Activated naive CD4-positive, alpha-beta T cell treated with anti-CD3 and anti-CD28 coated beads, Interleukin-2, amount 50 U/mL, for 24 hours (primary cell): ENCODE measurements at regions not wholly inside any gene's neighbourhood (a gene's known extent, or its start where the extent isn't known, plus 50 kb on each side); places are given as distances from the start of the nearest gene placed in this dataset.

ENCODE experiments used
- H3K27ac Mint-ChIP-seq: one replicate; pipeline ENCODE4 v1.8.0; 2021; ENCODE audit warnings: mild to moderate bottlenecking, mixed read lengths
- H3K27me3 Mint-ChIP-seq: one replicate; pipeline ENCODE4 v1.8.0; 2021; ENCODE audit warnings: mixed read lengths
- H3K36me3 Mint-ChIP-seq: one replicate; pipeline ENCODE4 v1.8.0; 2021; ENCODE audit warnings: mixed read lengths
- H3K4me1 Mint-ChIP-seq: one replicate; pipeline ENCODE4 v1.8.0; 2021; ENCODE audit warnings: mixed read lengths
- H3K4me3 Mint-ChIP-seq: one replicate; pipeline ENCODE4 v1.8.0; 2021; ENCODE audit warnings: mild to moderate bottlenecking, mixed read lengths
- H3K9me3 Mint-ChIP-seq: one replicate; pipeline ENCODE4 v1.8.0; 2021; ENCODE audit warnings: mixed read lengths

GRCh38 chr6:28643017-28643740 lies 117.5 kb downstream of the GPX5 start:
- Mint-ChIP-seq H3K27ac (peak overlapping the region; percentile 82), H3K9me3 (no peaks in the 10 kb centered on the region), H3K36me3 (no peaks in the 10 kb centered on the region), H3K4me3 (no peak overlapping the region), H3K4me1 (peaks cover 1% of the 10 kb centered on the region), H3K27me3 (peaks cover 43% of the 10 kb centered on the region)

- H3K4me1 Mint-ChIP-seq: peaks cover 11% of the 10 kb centered on the region
- H3K27ac Mint-ChIP-seq: no peak overlapping the region
- H3K4me3 Mint-ChIP-seq: no peak overlapping the region
- peaks cover 46% of the 10 kb centered on the region for H3K27me3 Mint-ChIP-seq
- H3K9me3 Mint-ChIP-seq: no peaks in the 10 kb centered on the region
- H3K36me3 Mint-ChIP-seq: no peaks in the 10 kb centered on the region
Observed at GRCh38 chr6:28646650-28647049, 121.0 kb downstream of the GPX5 start.

GRCh38 chr6:28648035-28648877 lies 122.6 kb downstream of the GPX5 start:
- no peaks in the 10 kb centered on the region for H3K36me3 Mint-ChIP-seq
- H3K27ac Mint-ChIP-seq: peak overlapping the region; percentile 80
- peak overlapping the region; percentile 85 for H3K4me3 Mint-ChIP-seq
- peaks cover 11% of the 10 kb centered on the region for H3K4me1 Mint-ChIP-seq
- H3K27me3 Mint-ChIP-seq: peaks cover 44% of the 10 kb centered on the region
- H3K9me3 Mint-ChIP-seq: no peaks in the 10 kb centered on the region

GRCh38 chr6:28648878-28649375 lies 123.2 kb downstream of the GPX5 start:
- Mint-ChIP-seq H3K27me3 (peaks cover 42% of the 10 kb centered on the region), H3K4me3 (peak overlapping the region; percentile 85), H3K9me3 (no peaks in the 10 kb centered on the region), H3K27ac (no peak overlapping the region), H3K4me1 (peaks cover 11% of the 10 kb centered on the region), H3K36me3 (no peaks in the 10 kb centered on the region)

GRCh38 chr6:28651161-28651560 lies 125.5 kb downstream of the GPX5 start:
- Mint-ChIP-seq H3K36me3 (no peaks in the 10 kb centered on the region), H3K4me3 (no peak overlapping the region), H3K4me1 (peaks cover 11% of the 10 kb centered on the region), H3K9me3 (no peaks in the 10 kb centered on the region), H3K27me3 (peaks cover 41% of the 10 kb centered on the region), H3K27ac (no peak overlapping the region)

GRCh38 chr6:28653876-28654275 lies 128.2 kb downstream of the GPX5 start:
- peaks cover 47% of the 10 kb centered on the region for H3K27me3 Mint-ChIP-seq
- no peak overlapping the region for H3K4me3 Mint-ChIP-seq

GRCh38 chr6:28655164-28655563 lies 129.5 kb downstream of the GPX5 start:
- Mint-ChIP-seq H3K27me3 (peaks cover 50% of the 10 kb centered on the region), H3K4me1 (peaks cover 23% of the 10 kb centered on the region), H3K27ac (no peak overlapping the region), H3K4me3 (no peak overlapping the region), H3K9me3 (peaks cover 6% of the 10 kb centered on the region), H3K36me3 (peaks cover 1% of the 10 kb centered on the region)

More at GRCh38 chr6:28653876-28654275, 128.2 kb downstream of the GPX5 start:
- Mint-ChIP-seq H3K4me1 (peaks cover 25% of the 10 kb centered on the region), H3K27ac (no peak overlapping the region), H3K9me3 (peaks cover 6% of the 10 kb centered on the region), H3K36me3 (peaks cover 1% of the 10 kb centered on the region)

GRCh38 chr6:28656715-28657114 lies 131.0 kb downstream of the GPX5 start:
- H3K9me3 Mint-ChIP-seq: peaks cover 6% of the 10 kb centered on the region
- peaks cover 54% of the 10 kb centered on the region for H3K27me3 Mint-ChIP-seq
- no peak overlapping the region for H3K27ac Mint-ChIP-seq
- H3K36me3 Mint-ChIP-seq: peaks cover 1% of the 10 kb centered on the region
- peak overlapping the region; percentile 78 for H3K4me3 Mint-ChIP-seq
- H3K4me1 Mint-ChIP-seq: peaks cover 23% of the 10 kb centered on the region

- H3K9me3 Mint-ChIP-seq: peaks cover 6% of the 10 kb centered on the region
- peaks cover 1% of the 10 kb centered on the region for H3K36me3 Mint-ChIP-seq
- H3K27ac Mint-ChIP-seq: no peak overlapping the region
- H3K27me3 Mint-ChIP-seq: peaks cover 50% of the 10 kb centered on the region
- H3K4me3 Mint-ChIP-seq: peak overlapping the region; percentile 78
- peaks cover 23% of the 10 kb centered on the region for H3K4me1 Mint-ChIP-seq
Observed at GRCh38 chr6:28657381-28657768, 131.7 kb downstream of the GPX5 start.

GRCh38 chr6:28657769-28658465 lies 132.2 kb downstream of the GPX5 start:
- Mint-ChIP-seq H3K9me3 (peaks cover 6% of the 10 kb centered on the region), H3K27me3 (peaks cover 52% of the 10 kb centered on the region), H3K4me1 (peaks cover 23% of the 10 kb centered on the region), H3K4me3 (peak overlapping the region; percentile 78), H3K27ac (peak overlapping the region; percentile 93), H3K36me3 (peaks cover 1% of the 10 kb centered on the region)

- Mint-ChIP-seq H3K27ac (peak overlapping the region; percentile 93), H3K4me1 (peaks cover 23% of the 10 kb centered on the region), H3K9me3 (peaks cover 6% of the 10 kb centered on the region), H3K4me3 (peak overlapping the region; percentile 78), H3K27me3 (peaks cover 55% of the 10 kb centered on the region), H3K36me3 (peaks cover 1% of the 10 kb centered on the region)
Observed at GRCh38 chr6:28658475-28659249, 133.0 kb downstream of the GPX5 start.

- Mint-ChIP-seq H3K4me1 (peaks cover 23% of the 10 kb centered on the region), H3K36me3 (peaks cover 1% of the 10 kb centered on the region), H3K27me3 (peaks cover 51% of the 10 kb centered on the region), H3K9me3 (peaks cover 6% of the 10 kb centered on the region), H3K27ac (no peak overlapping the region), H3K4me3 (no peak overlapping the region)
Observed at GRCh38 chr6:28659250-28659566, 133.5 kb downstream of the GPX5 start.

- Mint-ChIP-seq H3K4me1 (peaks cover 23% of the 10 kb centered on the region), H3K9me3 (peaks cover 6% of the 10 kb centered on the region), H3K4me3 (no peak overlapping the region), H3K27me3 (peaks cover 50% of the 10 kb centered on the region), H3K36me3 (peaks cover 1% of the 10 kb centered on the region), H3K27ac (no peak overlapping the region)
Observed at GRCh38 chr6:28661097-28661713, 135.5 kb downstream of the GPX5 start.

- Mint-ChIP-seq H3K4me1 (no peaks in the 10 kb centered on the region), H3K36me3 (no peaks in the 10 kb centered on the region), H3K27ac (no peak overlapping the region), H3K27me3 (peaks cover 28% of the 10 kb centered on the region), H3K9me3 (no peaks in the 10 kb centered on the region), H3K4me3 (no peak overlapping the region)
Observed at GRCh38 chr6:28664870-28665396, 139.3 kb downstream of the GPX5 start.
